ENCODE measurements at regions not wholly inside any gene's neighbourhood (a gene's known extent, or its start where the extent isn't known, plus 50 kb on each side); places are given as distances from the start of the nearest gene placed in this dataset.

GRCh38 chrX:15142084-15142715 is 127.7 kb downstream of the ASB9 start:
- Histone ChIP-seq H3K4me3 (no peak overlapping the region), H3K27me3 (peaks cover 13% of the 10 kb centered on the region), H3K4me1 (replicated peaks in 1 of 2) (no peaks in the 10 kb centered on the region), H3K27ac (no peak overlapping the region), H3K36me3 (replicated peaks in 1 of 2) (no peaks in the 10 kb centered on the region), H3K9me3 (replicated peaks in 1 of 3) (no peaks in the 10 kb centered on the region)
- intact Hi-C loops (cut with DNase I): loop anchor here in 1 of 2 donors (10.0 kb wide), 2 partner anchors 1047 to 1097 kb away; no protein-coding TSS in a partner anchor
- WGBS, 4 donors: 46 to 70% (median 58%) methylated on average over 6 to 8 of the region's 8 CpGs
- DNase-seq: no peak
- TF ChIP-seq POLR2A (IDR thresholded peaks at IDR 0.05): no peak
- no peak for TF ChIP-seq CTCF (IDR thresholded peaks at IDR 0.05)

- TF ChIP-seq CTCF (IDR thresholded peaks at IDR 0.05) (no peak), POLR2A (IDR thresholded peaks at IDR 0.05) (no peak)
- DNase-seq: no peak
- 39 to 79% (median 59%) methylated on average over 1 of the region's 1 CpG for WGBS, 4 donors
- no peak overlapping the region for H3K4me3 ChIP-seq
- peaks cover 10% of the 10 kb centered on the region for H3K27me3 ChIP-seq
- H3K36me3 ChIP-seq (replicated peaks in 1 of 2): no peaks in the 10 kb centered on the region
- no peaks in the 10 kb centered on the region for H3K9me3 ChIP-seq (replicated peaks in 1 of 3)
- no peak overlapping the region for H3K27ac ChIP-seq
- intact Hi-C loops (cut with DNase I): no loop called here
- no peaks in the 10 kb centered on the region for H3K4me1 ChIP-seq (replicated peaks in 1 of 2)
These were observed 133.1 kb downstream of the ASB9 start for GRCh38 chrX:15136795-15137194.

- TF ChIP-seq CTCF (IDR thresholded peaks at IDR 0.05): no peak
- no peak for TF ChIP-seq POLR2A (IDR thresholded peaks at IDR 0.05)
- H3K27me3 ChIP-seq: peaks cover 18% of the 10 kb centered on the region
- H3K4me3 ChIP-seq: no peak overlapping the region
- no peaks in the 10 kb centered on the region for H3K4me1 ChIP-seq (replicated peaks in 1 of 2)
- no peak for DNase-seq
- no peaks in the 10 kb centered on the region for H3K36me3 ChIP-seq (replicated peaks in 1 of 2)
- no peaks in the 10 kb centered on the region for H3K9me3 ChIP-seq (replicated peaks in 1 of 3)
- intact Hi-C loops (cut with DNase I): no loop called here
- no peak overlapping the region for H3K27ac ChIP-seq
These were observed 140.5 kb downstream of the ASB9 start for GRCh38 chrX:15129412-15129811.

- no peaks in the 10 kb centered on the region for H3K4me1 ChIP-seq (replicated peaks in 1 of 2)
- H3K4me3 ChIP-seq: no peak overlapping the region
- no peak for DNase-seq
- no peak for TF ChIP-seq POLR2A (IDR thresholded peaks at IDR 0.05)
- no peak for TF ChIP-seq CTCF (IDR thresholded peaks at IDR 0.05)
- no peaks in the 10 kb centered on the region for H3K36me3 ChIP-seq (replicated peaks in 1 of 2)
- intact Hi-C loops (cut with DNase I): no loop called here
- H3K27me3 ChIP-seq: peaks cover 16% of the 10 kb centered on the region
- H3K9me3 ChIP-seq (replicated peaks in 1 of 3): no peaks in the 10 kb centered on the region
- no peak overlapping the region for H3K27ac ChIP-seq
These were observed 141.0 kb downstream of the ASB9 start for GRCh38 chrX:15128861-15129260.

Measured in adrenal gland (tissue), 9 donors.